PC-9 (cell line): ENCODE measurements at regions not wholly inside any gene's neighbourhood (a gene's known extent, or its start where the extent isn't known, plus 50 kb on each side); places are given as distances from the start of the nearest gene placed in this dataset.

Experiments used
- EZH2 ChIP-seq: fragments of 200-600 bp; sonication (generic); IDR thresholded peaks from 2 replicates; pipeline ENCODE4 v1.8.0; 2017; ENCODE audit warnings: antibody characterized with exemption, low read depth
- TF ChIP-seq, protein P1 (sequence below): fragments of 200-600 bp; sonication (generic); conservative IDR thresholded peaks from 2 replicates; pipeline ENCODE4 v1.6.1; 2017; ENCODE audit warnings: mixed run types, antibody characterized with exemption, mild to moderate bottlenecking, moderate library complexity

DNA sequence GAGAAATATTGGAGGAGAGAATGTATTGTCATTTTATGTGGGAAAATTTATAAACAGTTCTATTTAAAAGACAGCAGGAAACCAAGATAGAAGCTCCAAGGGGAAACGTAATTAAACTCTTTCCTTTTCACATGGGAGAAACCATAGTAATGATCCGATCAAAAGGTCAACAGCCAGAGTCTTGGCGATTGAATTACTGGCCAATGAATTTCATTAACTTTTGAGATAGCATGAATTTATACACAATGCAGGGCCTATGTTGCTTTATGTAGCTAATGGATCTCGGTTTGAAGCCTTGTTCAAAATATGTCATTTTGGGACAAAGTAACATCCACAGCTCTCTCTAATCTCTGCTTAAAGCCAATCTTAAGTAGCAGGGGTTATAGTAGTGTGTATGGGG, 897.5 kb upstream of the NDST4 start:
- TF ChIP-seq EZH2: no peak
- TF ChIP-seq, protein P1, sequence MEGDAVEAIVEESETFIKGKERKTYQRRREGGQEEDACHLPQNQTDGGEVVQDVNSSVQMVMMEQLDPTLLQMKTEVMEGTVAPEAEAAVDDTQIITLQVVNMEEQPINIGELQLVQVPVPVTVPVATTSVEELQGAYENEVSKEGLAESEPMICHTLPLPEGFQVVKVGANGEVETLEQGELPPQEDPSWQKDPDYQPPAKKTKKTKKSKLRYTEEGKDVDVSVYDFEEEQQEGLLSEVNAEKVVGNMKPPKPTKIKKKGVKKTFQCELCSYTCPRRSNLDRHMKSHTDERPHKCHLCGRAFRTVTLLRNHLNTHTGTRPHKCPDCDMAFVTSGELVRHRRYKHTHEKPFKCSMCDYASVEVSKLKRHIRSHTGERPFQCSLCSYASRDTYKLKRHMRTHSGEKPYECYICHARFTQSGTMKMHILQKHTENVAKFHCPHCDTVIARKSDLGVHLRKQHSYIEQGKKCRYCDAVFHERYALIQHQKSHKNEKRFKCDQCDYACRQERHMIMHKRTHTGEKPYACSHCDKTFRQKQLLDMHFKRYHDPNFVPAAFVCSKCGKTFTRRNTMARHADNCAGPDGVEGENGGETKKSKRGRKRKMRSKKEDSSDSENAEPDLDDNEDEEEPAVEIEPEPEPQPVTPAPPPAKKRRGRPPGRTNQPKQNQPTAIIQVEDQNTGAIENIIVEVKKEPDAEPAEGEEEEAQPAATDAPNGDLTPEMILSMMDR: no peak
